HCT116 (cell line): ENCODE measurements at regions not wholly inside any gene's neighbourhood (a gene's known extent, or its start where the extent isn't known, plus 50 kb on each side); places are given as distances from the start of the nearest gene placed in this dataset.

ENCODE experiments used
- ATAC-seq: fragments of 200-7000 bp; cut with Tn5 transposase; 2 replicates; pipeline ENCODE4 v1.9.1; 2020; ENCODE audit warnings: mild to moderate bottlenecking, moderate library complexity
- BruUV-seq: library from RNA; stranded (reverse); fragments of 400-500 nt; replicated peaks from 2 replicates; lab custom pipeline; 2021; lab: Mats Ljungman, UMichigan
- CTCF ChIA-PET: fragments of 300-600 bp; sonication (Branson Sonifier 250); formaldehyde crosslinking; loops from one replicate; lab custom pipeline; 2021; ENCODE audit warnings: antibody characterized with exemption; lab: Charles Lee
- POLR2A ChIA-PET: fragments of 300-600, 350-600 bp; sonication (Branson Sonifier 250); formaldehyde crosslinking; loops from one replicate; lab custom pipeline; 2021; ENCODE audit warnings: antibody characterized with exemption; lab: Charles Lee
- RAD21 ChIA-PET, 2 experiments: fragments of 300-600 bp; sonication (Branson Sonifier 250); formaldehyde crosslinking; loops; one replicate each; lab custom pipeline; 2023; ENCODE audit warnings: low total read pairs in 2 of 2; ENCODE audit not compliant: uncharacterized antibody in 2 of 2, unreplicated experiment in 2 of 2, low non-redundant PET in 1 of 2; lab: Charles Lee
- DNase-seq: peaks from one replicate; pipeline ENCODE4 v3.0.0-alpha.2; 2010; ENCODE audit warnings: low read depth, low spot score
- H2AFZ ChIP-seq: fragments of 200-600 bp; shearing (Covaris generic), sonication (generic); 2 replicates; pipeline ENCODE4 v1.6.1; 2017; ENCODE audit warnings: low read depth, mixed run types, mixed read lengths, antibody characterized with exemption, low read length; ENCODE audit not compliant: poor library complexity, severe bottlenecking
- H3K27ac ChIP-seq: 2 replicates; pipeline ENCODE4 v1.5.1; 2012; ENCODE audit warnings: low read depth, low read length
- H3K27me3 ChIP-seq: fragments of 200-600 bp; sonication (generic); 2 replicates; pipeline ENCODE4 v1.6.1; 2016; ENCODE audit warnings: mixed run types, low read length, mixed read lengths; ENCODE audit not compliant: insufficient read depth
- H3K36me3 ChIP-seq, 2 experiments: fragments of 200-500 bp in 1 of 2; fragments of 200-600 bp in 1 of 2; sonication (Bioruptor generic) in 1 of 2; sonication (generic) in 1 of 2; 2 replicates each; pipeline versions ENCODE4 v1.5.1 to v1.6.1; 2014 to 2016; ENCODE audit warnings: low read length in 2 of 2, inconsistent platforms in 1 of 2, mixed read lengths in 1 of 2, mixed run types in 1 of 2; ENCODE audit not compliant: insufficient read depth in 2 of 2, control insufficient read depth in 1 of 2
- H3K4me1 ChIP-seq, 2 experiments: fragments of 200-600 bp in 1 of 2; sonication (generic) in 1 of 2; 2 replicates each; pipeline versions ENCODE4 v1.5.1 to v1.6.1; 2012 to 2017; ENCODE audit warnings: low read length in 2 of 2, inconsistent platforms in 1 of 2, mild to moderate bottlenecking in 1 of 2, mixed read lengths in 1 of 2, mixed run types in 1 of 2, moderate library complexity in 1 of 2; ENCODE audit not compliant: insufficient read depth in 2 of 2, control insufficient read depth in 1 of 2
- H3K4me2 ChIP-seq: fragments of 200-600 bp; sonication (generic); 2 replicates; pipeline ENCODE4 v1.6.1; 2017; ENCODE audit warnings: mixed run types, low read length, mixed read lengths
- H3K4me3 ChIP-seq, 2 experiments: fragments of 200-600 bp in 1 of 2; sonication (generic) in 1 of 2; replicated peaks in 1 of 2; 2 replicates each; pipeline ENCODE4 v1.5.1; 2011 to 2016; ENCODE audit warnings: low read length in 2 of 2, control low read depth in 1 of 2, low read depth in 1 of 2, mild to moderate bottlenecking in 1 of 2, mixed read lengths in 1 of 2, mixed run types in 1 of 2
- H3K79me2 ChIP-seq: fragments of 200-600 bp; sonication (generic); 2 replicates; pipeline ENCODE4 v1.6.1; 2017; ENCODE audit warnings: mild to moderate bottlenecking, mixed run types, low read length, moderate library complexity, mixed read lengths; ENCODE audit not compliant: insufficient read depth
- H3K9ac ChIP-seq: fragments of 200-600 bp; sonication (generic); 2 replicates; pipeline ENCODE4 v1.6.1; 2016; ENCODE audit warnings: low read length, mixed read lengths
- H3K9me2 ChIP-seq: fragments of 200-600 bp; sonication (generic), shearing (Covaris generic); 2 replicates; pipeline ENCODE4 v1.6.1; 2017; ENCODE audit warnings: mixed run types, mild to moderate bottlenecking, moderate library complexity; ENCODE audit not compliant: insufficient read depth
- H3K9me3 ChIP-seq, 2 experiments: fragments of 200-500 bp in 1 of 2; fragments of 200-600 bp in 1 of 2; sonication (Bioruptor generic) in 1 of 2; sonication (generic) in 1 of 2; 2 replicates each; pipeline ENCODE4 v1.6.1; 2014 to 2017; ENCODE audit warnings: low read length in 2 of 2, mixed read lengths in 2 of 2, inconsistent platforms in 1 of 2, low read depth in 1 of 2, mild to moderate bottlenecking in 1 of 2, mixed run types in 1 of 2, moderate library complexity in 1 of 2; ENCODE audit not compliant: control insufficient read depth in 1 of 2, insufficient read depth in 1 of 2
- H4K20me1 ChIP-seq: fragments of 200-600 bp; sonication (generic), shearing (Covaris generic); 2 replicates; pipeline ENCODE4 v1.6.1; 2017; ENCODE audit warnings: mixed run types, mild to moderate bottlenecking, moderate library complexity; ENCODE audit not compliant: insufficient read depth
- ATF3 ChIP-seq: IDR thresholded peaks from 2 replicates; pipeline ENCODE4 v1.6.1; 2012
- CBX3 ChIP-seq: IDR thresholded peaks from 2 replicates; pipeline ENCODE4 v1.6.1; 2012; ENCODE audit warnings: low read depth
- JUND ChIP-seq: IDR thresholded peaks from 2 replicates; pipeline ENCODE4 v1.6.1; 2012
- POLR2A ChIP-seq: IDR thresholded peaks from 2 replicates; pipeline ENCODE4 v1.7.0; 2011; ENCODE audit warnings: borderline replicate concordance; ENCODE audit not compliant: insufficient read depth, insufficient read length; ENCODE audit errors: extremely low read depth
- POLR2AphosphoS5 ChIP-seq: IDR thresholded peaks from 2 replicates; pipeline ENCODE4 v1.6.1; 2011; ENCODE audit warnings: mild to moderate bottlenecking, low read depth, low read length, moderate library complexity
- SIN3A ChIP-seq: IDR thresholded peaks from 2 replicates; pipeline ENCODE4 v1.6.1; 2012; ENCODE audit warnings: low read depth
- SRF ChIP-seq: IDR thresholded peaks from 2 replicates; pipeline ENCODE4 v1.6.1; 2012; ENCODE audit warnings: low read depth
- YY1 ChIP-seq: IDR thresholded peaks from 2 replicates; pipeline ENCODE4 v1.6.1; 2011; ENCODE audit warnings: low read length, low read depth, moderate library complexity, mild to moderate bottlenecking; ENCODE audit not compliant: insufficient replicate concordance; ENCODE audit errors: extremely low read depth
- intact Hi-C: fragments of 100-400 bp; cut with micrococcal nuclease; formaldehyde crosslinking; loops from 2 replicates; pipeline ENCODE4 v1.10.0; 2022

- Histone ChIP-seq H3K4me1 (peaks cover 12 to 20% of the 10 kb centered on the region in 2 experiments; a peak in 3 of 4 replicates), H3K27me3 (no peaks in the 10 kb centered on the region), H3K27ac (no peak overlapping the region), H2AFZ (no peak overlapping the region), H3K9me2 (no peaks in the 10 kb centered on the region), H3K9ac (no peak overlapping the region), H3K79me2 (no peaks in the 10 kb centered on the region), H4K20me1 (no peaks in the 10 kb centered on the region), H3K4me2 (no peak overlapping the region), H3K36me3 (no peaks in the 10 kb centered on the region), H3K4me3 (no peak overlapping the region), H3K9me3 (no peaks in the 10 kb centered on the region)
- POLR2A ChIA-PET: no interaction called here
- ATAC-seq (no peak), DNase-seq (no peak)
- intact Hi-C loops: no loop called here
- BruUV-seq: no TSS peak
- RAD21 ChIA-PET: no interaction called here
- CTCF ChIA-PET: no interaction called here
- TF ChIP-seq ATF3 (no peak), JUND (no peak), CBX3 (no peak), POLR2AphosphoS5 (no peak), POLR2A (no peak), SIN3A (no peak), SRF (no peak), YY1 (no peak)
Measured at GRCh38 chr20:22368235-22368634, 216.1 kb downstream of the FOXA2 start.

- Histone ChIP-seq H4K20me1 (no peaks in the 10 kb centered on the region), H3K79me2 (no peaks in the 10 kb centered on the region), H3K9me2 (no peaks in the 10 kb centered on the region), H3K9ac (no peak overlapping the region), H2AFZ (no peak overlapping the region), H3K4me2 (no peak overlapping the region), H3K4me3 (no peak overlapping the region), H3K27ac (no peak overlapping the region), H3K27me3 (no peaks in the 10 kb centered on the region), H3K4me1 (peaks cover 4 to 5% of the 10 kb centered on the region in 2 experiments; a peak in 3 of 4 replicates), H3K9me3 (no peaks in the 10 kb centered on the region), H3K36me3 (no peaks in the 10 kb centered on the region)
- ChIA-PET CTCF (no interaction called here), RAD21 (no interaction called here), POLR2A (no interaction called here)
- DNase-seq: no peak
- intact Hi-C loops: no loop called here
- TF ChIP-seq POLR2A (no peak), SIN3A (no peak), YY1 (no peak)
- no peak for ATAC-seq
- no TSS peak for BruUV-seq
Measured at GRCh38 chr20:22366631-22367030, 217.7 kb downstream of the FOXA2 start.
